ENCODE measurements at regions not wholly inside any gene's neighbourhood (a gene's known extent, or its start where the extent isn't known, plus 50 kb on each side); places are given as distances from the start of the nearest gene placed in this dataset.
"Not testable (repeated sequence)": the region's sequence is repeated elsewhere in the genome, so short reads cannot be mapped to it uniquely, and the experiment has no call there.

DNA sequence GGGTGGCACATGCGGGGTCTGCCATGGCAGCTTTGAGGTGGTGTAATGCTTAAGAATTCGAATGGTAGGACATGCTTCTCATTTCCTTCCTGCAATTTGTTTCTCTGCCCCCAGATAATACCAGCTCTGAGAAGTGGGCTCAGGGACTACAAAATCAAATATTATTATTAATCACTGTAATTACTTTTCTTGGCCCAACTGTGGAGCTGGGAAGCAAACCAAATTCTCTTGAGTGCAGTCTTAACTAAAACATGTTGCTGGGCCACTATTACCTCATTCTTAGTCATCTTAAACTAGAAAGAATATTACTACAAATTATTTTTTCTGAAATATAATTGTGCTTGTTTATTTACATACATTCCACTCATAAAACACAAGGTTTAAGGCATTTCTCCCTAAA, 566.7 kb upstream of the NRP1 start:
- DNase-seq (ENCODE audit: low read depth, low spot score) = no peak

DNA sequence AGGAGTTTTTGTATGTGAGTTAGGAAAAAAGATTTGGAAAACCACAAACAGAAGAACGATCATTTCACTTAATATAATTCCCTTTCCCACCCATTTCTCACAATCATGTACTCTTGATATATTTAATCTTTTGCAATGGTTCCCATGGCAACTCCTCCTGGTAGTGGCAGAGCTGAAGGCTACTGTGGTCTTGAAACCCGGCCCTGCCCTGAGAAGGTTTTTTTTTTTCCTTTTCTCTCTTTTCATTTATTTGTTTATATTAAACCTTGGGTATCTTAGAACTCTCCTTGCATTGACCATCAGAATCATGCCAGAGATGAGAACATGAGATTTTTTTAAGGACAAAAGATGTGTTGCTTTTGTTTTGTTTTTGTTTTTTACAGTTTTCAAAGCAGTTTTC, 566.1 kb upstream of the NRP1 start:
- DNase-seq (ENCODE audit: low read depth, low spot score) = no peak

DNA sequence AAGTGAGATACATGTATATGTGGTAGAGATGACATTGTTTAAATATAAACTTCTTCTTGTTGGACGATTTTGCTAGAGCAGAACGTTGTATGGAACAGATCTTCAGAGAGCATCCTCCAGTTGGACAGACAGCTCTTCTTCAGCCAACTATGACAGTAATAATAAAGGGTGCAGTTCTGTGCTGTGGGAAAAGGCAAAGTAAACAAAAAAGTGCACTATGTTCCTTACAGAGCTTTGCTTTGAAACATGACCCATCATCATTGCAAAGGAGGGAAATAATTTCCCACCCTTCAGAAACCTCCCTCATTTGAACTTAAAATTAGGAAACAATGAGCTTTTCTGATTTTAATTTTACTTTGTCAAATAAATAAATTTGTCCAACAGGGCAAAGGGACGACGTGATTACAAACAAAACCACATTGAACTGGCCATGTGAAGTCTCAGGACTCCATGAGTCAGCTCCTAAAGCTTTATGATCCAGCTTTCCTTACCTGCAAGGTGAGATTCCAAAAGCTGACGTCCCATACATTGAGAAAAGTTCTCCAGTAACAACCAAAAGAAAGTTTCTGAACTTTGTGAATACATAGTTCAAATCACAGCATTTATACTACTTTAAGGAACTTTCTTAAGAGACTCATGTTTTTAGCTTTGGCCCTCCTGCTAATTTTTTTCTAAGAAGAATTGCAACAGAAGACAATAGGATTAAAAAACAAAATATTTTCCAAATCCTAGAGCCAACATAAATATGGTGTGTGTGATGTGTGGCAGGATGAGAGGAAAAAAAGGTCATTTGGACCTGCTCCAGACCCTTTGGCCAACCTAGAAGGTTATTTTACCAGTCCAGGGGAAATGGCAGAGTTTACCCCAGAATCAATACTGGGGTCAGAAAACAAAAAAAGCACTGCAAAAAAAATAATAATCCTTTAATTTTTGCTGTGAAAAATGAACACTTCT, 565.4 kb upstream of the NRP1 start:
- peak; percentile 30 for DNase-seq (ENCODE audit: low read depth, low spot score)

DNA sequence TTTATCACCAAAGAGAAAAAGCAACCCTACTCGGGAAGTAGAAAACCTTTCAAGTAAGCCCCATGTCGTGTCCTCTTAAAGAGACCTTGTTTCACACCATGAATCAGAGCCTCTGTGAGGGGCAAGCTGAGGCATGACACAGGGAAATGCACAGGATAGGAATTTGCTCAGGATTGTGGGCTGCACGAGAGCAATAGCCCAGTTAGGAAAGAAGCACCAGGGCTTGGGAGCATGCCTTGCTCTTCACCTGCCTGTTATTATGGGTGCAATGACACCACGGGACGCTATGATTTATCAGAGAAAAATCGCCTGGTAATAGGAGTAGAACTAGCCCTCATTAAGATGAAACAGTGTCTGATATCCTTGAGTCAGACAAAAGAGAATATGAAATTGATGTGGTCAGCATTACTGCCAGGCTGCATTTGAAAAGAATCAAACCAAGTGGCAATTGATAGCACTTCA, 562.9 kb upstream of the NRP1 start:
- no peak for DNase-seq (ENCODE audit: low read depth, low spot score)

DNA sequence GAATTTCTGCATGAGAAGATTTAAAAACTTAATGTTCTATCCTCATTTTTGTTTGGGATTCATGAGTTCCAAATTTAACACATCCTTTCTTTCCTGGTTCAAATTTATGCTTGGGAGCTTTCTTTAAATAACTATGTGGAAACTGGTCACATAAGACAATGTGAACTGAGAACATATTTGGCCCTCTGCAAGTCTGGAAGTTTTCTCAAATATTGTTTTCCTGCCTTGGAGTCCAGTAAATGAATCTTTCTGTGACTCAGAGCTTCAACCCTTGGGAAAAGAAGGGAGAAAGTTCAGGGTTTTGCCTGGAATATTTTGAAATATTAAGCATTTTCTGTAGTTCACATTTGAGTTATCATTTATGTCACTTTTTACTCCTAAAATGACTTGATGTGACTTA, 559.0 kb upstream of the NRP1 start:
- DNase-seq (ENCODE audit: low read depth, low spot score) = no peak

DNA sequence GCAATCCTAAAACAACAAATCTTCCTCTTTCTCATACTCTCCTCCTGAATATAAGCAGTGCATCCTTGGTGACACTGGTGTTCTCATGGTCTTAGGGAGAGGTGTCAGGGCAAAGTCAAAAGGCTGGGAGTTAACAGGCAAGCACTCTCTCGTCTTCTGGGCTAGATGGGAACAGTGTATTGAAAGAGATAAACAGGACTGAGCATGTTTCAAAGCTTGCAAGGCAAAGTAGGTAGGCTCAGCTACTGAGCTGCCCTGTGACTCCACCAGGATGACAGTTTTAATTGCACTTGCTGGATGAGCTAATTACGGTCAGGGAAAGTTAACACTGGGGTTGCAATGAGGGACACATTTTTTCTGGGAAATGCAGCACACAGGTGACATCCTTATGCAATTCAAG, 554.9 kb upstream of the NRP1 start:
- no peak for DNase-seq (ENCODE audit: low read depth, low spot score)

DNA sequence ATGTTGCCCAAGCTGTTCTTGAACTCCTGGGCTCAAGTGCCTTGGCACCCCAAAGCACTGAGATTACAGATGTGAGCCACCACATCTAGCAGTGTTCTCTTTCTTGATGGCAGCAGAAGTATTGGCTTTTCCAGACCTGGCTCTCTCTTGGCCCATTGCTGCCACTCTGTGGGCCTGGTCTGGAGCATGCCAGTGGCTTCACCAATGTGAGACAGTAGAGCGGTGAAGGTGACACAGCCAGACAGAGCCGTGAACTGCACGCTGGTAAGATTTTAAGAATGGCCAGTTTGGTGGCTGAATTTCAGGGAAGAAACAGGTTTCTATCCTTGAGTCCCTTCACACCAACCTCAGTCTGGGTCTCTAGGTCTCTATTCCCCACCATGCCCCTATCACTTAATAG, 552.7 kb upstream of the NRP1 start:
- DNase-seq (ENCODE audit: low read depth, low spot score) = no peak

DNA sequence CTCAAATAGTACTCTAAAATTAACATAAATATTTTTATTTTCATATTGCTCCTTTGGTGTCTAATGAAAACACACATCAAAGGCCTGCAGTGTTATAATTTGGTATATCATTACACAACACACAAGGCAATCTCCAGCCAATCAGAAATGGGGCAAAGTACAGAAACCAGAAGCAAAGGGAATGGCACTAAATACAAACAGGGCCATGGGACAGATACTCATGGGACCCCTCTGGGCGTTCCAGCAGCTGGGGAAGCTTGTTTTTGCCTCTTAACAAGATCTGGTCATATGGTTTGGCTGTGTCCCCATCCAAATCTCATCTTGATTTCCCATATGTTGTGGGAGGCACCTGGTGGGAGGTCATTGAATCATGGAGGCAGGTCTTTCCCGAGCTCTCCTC, 551.8 kb upstream of the NRP1 start:
- DNase-seq (ENCODE audit: low read depth, low spot score) = no peak

DNA sequence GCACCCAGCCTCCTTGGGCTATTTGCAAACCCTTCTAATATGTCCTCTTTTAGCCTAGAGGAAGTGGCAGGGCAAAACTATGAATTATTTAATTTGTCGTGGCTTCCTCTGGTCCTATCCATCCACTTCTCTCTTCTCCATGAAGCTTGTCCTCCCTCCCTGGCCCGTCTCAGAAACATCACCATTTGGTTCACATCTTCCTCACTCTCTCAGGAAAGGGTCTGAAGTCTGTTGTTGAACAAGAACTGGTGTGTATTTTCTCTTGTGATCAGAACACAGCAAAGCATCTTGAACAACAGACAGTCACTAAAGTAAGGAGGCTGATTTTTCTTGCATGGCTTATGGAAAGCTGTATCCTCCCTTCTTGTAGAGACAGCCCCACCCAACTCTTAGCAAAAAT, 550.1 kb upstream of the NRP1 start:
- no peak for DNase-seq (ENCODE audit: low read depth, low spot score)

DNA sequence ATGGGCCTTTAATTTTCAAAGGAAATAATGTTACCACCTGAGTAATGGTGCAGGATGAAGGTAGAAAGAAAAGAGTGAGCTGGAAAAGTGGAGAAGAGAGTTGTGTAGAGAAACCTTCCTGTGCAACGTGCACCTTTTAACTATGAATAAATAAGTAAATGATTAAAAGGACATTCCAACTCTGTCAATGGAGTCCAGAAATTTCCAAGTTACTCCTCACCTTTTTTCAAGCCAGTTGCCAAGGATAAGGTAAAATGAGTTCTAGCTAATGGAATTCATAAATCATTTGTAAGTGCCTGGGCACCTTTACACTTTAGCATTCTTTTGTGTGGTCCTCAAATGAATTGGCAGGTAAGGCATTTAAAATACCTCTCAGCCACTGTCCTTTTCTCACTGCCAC, 549.4 kb upstream of the NRP1 start:
- no peak for DNase-seq (ENCODE audit: low read depth, low spot score)

DNA sequence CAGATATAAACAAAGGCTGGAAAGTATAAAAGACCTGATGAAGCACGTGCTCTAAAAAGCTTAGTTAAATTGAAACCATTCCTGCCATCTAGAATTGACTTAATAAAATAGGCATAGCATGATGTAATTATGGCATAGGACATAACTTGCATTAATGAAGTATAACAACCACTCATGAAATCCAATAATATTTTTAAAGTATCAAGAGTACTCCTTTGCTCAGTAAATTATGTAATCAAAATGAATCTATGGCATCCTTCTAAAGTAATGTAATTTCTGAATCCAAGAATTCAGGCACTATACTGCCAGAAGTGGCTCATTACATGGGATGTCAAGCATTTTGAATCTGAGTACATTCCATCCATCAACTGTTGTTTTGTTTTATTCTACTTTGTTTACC, 548.5 kb upstream of the NRP1 start:
- DNase-seq (ENCODE audit: low read depth, low spot score) = no peak

DNA sequence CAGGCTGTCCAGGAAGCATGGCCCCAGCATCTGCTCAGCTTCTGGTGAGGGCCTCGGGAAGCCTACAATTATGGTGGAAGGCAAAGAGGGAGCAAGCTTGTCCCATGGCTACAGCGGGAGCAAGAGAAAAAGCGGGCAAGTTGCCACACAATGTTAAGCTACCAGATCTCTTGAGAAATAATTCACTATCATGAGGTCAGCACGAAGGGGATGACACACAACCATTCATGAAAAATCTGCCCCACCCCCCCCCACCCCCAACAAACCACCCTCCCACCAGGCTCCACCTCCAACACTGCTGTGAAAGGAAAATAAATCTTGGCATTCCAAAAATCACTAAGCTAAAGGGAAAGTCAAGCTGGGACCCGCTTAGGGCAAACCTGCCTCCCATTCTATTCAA, 545.8 kb upstream of the NRP1 start:
- DNase-seq (ENCODE audit: low read depth, low spot score) = no peak

DNA sequence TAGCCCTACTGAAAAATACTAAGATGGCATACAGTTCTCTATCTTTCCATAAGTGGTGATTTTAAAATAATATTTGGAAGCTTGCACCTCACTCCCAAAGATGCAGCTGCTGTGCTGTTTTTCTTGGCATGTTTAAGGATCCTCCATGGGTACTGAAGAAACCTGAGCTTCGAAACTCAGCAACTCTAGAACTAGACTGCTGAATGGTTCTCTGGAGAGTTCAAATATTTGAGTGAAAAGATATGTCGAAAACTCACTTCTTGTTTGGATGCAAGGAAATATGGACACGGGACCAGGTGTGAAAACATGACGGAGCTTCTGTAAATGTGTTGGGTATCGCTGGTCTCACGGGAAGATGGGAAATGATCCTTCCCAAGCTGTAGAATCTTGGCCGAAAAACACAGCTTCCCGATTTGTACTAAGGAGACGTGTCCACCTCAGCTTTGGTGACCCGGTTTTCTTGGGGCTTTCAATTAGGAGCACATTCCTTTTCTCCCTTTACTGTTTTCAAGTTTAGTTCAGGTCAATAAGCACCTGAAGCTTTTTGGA, 543.8 kb upstream of the NRP1 start:
- no peak for DNase-seq (ENCODE audit: low read depth, low spot score)

DNA sequence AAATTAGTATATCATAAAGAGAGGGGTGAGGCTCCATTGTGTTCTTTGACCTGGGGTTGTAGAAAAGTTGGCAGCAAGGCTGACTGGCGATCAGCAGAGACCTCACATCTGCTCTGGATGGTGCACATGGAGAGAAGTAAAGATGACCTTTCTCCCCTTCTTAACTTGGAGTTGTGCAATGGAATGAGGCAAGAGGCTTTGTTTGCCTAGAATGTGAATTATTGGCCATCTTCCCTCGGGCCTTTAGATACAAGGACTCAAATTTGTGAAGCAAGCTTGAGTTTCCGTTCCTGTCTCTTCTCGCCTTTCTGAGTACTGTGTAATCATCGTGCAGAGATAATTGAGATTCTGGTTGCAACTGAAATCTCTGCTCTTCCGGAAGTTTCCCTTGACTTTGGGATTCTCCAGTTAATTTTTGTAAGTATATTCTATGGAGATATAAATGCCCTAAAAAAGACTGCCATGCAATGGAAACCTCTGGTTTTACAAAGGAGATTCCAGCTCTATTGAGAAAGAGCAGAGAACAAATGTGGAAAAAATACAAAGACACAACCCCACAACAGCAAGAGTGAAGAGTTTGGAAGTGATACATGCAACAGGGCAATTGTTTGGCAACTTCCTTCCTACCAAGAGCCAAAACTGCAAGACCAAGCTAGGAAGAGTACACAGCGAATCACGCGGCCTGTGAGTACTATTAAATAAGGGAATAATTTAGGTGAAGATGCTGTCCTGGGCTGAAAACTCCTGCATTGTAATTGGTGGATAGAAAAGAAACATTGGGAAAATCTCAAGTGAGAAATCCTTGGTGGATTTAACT, 542.3 kb upstream of the NRP1 start:
- DNase-seq (ENCODE audit: low read depth, low spot score) = no peak

DNA sequence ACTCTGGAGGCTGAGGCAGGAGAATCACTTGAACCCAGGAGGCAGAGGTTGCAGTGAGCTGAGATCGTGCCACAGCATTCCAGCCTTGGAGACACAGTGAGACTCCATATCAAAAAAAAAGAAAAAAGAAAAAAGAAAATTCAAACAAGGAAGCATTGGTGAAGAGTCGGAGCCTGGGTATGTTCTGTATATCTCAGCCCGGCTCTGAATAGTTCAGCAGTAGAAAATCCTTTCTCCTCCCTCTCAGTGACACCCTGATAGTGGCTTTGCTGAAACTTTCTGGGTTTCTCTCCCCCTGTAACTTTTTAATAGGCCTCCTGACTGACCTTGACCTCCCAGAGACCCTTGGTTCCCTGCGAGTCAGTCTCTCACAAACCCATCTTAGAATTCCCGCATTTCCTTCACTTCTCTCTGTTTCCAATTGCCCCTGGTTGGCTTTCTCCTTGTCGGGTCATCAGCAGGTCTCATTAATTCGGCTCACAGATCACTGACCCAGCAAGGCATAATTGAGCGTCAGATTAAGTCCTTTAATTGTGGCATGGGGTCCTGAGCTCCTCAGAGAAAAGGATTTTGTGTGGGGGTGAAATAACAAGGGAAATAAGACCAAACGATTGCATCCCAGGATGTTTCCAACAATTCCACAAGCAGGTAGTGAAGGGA, 541.6 kb upstream of the NRP1 start:
- DNase-seq (ENCODE audit: low read depth, low spot score) = no peak

DNA sequence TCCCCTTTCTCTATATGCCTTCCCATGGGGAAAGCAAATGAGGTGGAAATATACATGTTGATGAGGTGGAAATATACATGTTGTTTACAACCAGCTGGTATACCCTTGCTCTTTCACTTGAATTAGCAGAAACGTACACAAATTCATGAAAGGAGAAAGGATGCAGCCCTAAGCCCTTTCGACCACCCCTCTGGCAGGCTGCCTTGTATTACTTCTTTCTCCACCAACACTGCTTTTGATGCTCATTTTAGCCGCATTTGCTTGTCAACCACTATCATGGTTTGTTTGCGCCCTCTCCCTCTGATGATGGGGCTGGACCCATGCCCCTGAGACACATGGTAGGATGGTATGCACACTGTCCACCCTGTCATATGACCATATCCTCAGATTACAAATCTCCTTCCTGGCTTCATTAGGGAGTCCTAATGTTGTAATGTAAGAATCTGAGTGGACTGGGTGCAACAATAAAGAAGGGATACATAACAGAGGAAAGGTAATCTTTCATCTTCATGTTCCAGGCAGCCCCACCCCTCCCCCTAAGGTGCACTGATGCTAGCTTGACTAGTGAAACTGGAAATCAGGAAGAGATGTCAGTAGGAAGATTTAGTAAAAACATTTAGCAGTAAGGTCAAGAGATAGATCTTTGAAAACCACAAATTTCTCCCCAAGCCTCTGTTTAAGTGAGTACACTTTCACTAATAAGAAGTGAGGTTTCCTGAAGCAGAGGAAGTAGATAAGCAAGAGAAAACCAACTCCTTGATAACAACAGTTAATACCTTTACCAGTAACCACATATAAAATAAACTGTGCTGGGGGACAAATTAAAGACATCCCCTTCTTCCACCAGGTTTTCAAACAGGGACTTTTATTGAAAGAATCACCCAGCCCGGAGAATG, 536.8 kb upstream of the NRP1 start:
- DNase-seq (ENCODE audit: low read depth, low spot score) = no peak

DNA sequence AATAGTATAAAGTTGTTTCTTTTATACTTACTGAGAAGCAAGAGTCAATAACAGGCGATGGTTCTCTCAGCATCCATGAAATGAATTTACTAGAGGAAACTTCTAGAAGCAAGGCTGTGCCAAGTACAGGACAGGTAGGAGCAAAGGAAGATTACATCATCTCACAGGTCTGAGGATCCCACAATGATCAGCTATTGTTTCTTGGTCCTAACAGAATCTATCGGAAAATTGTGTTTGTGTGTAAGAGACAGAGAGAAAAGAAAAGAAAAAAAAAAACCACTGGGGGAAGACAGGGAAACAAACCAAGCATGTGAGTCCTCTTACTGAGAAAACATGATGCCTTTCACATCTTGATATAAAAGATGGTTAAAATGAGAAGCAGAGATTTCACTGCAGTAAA, 535.0 kb upstream of the NRP1 start:
- DNase-seq (ENCODE audit: low read depth, low spot score) = no peak

DNA sequence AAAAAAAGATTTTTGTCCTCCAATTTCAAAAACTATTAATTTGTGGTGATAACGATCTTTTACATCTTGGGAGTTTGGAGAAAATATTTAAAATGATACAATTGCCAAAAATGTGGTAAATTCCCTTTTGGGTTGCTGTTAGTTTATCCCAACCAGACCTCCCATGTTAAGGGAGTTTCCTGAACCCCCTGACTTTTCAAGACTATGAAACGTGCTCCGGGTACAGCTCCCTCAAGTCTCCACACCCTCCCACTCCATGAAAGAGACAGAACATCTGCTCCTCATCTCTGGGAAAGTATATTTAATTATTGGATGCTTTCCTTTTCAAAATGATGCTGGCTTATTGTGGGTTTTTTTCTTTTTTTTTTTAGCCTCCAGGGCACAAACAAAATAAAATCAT, 534.6 kb upstream of the NRP1 start:
- DNase-seq (ENCODE audit: low read depth, low spot score) = no peak

DNA sequence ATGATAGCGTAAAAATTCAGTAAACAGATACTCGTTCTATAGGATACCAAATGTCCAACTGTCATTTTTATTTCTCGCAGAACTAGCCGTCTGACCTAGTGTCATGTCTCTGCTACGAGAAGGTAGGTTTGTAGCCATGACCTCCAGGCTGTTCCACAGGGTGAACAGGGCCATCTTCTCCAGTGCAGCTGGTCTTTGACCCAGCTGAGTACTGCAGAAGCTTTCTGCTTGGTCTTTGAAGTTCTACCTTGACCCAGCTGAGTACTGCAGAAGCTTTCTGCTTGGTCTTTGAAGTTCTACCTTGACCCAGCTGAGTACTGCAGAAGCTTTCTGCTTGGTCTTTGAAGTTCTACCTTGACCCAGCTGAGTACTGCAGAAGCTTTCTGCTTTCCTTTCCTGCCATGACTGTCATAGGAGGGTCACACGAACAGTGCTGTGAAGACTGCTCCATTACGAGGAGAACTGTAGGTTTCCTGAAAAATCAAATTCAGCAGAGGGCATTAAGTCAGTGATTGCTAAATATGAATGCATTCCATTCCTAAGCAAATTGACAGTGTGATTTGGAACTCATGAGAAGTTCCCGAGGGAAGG, 532.8 kb upstream of the NRP1 start:
- DNase-seq (ENCODE audit: low read depth, low spot score) = not testable (repeated sequence)

DNA sequence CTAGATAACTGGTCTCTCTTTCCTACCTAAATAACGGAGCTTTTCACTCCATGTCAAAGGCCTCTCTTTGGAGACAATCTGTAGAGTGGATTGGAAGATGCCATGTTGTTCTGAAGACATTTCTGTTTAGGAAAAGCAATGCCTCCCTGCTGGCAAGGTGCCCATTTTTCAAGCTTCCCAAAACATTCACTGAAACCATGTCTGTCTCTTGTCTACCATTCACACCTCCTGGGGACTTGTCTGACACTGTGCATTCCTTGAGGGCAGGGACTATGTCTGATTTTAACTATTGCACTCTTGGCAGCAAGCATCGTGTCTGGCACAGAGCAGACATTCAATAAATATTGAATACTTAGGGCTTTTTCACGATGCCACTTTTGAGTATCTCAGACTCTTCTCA, 528.9 kb upstream of the NRP1 start:
- no peak for DNase-seq (ENCODE audit: low read depth, low spot score)
